ENCODE measurements at regions not wholly inside any gene's neighbourhood (a gene's known extent, or its start where the extent isn't known, plus 50 kb on each side); places are given as distances from the start of the nearest gene placed in this dataset.

- Histone ChIP-seq H2AFZ (replicated peaks) (no peak overlapping the region), H3F3A (ENCODE audit: low read depth) (no peaks in the 10 kb centered on the region), H3K4me2 (no peak overlapping the region), H3K9ac (no peak overlapping the region), H3K79me2 (ENCODE audit: low read depth) (no peaks in the 10 kb centered on the region), H3K4me3 (no peak overlapping the region), H3K9me3 (ENCODE audit: low read depth) (no peaks in the 10 kb centered on the region), H3K36me3 (no peaks in the 10 kb centered on the region), H3K27me3 (no peaks in the 10 kb centered on the region), H3K27ac (no peak overlapping the region), H3K4me1 (peaks cover 5% of the 10 kb centered on the region), H4K20me1 (ENCODE audit: low read depth) (no peaks in the 10 kb centered on the region)
- Mint-ChIP-seq H3K9me3 (peaks cover 2% of the 10 kb centered on the region), H3K27ac (no peak overlapping the region), H3K36me3 (no peaks in the 10 kb centered on the region), H3K27me3 (ENCODE audit: insufficient read depth, low read depth) (no peaks in the 10 kb centered on the region), H3K4me3 (no peak overlapping the region), H3K4me1 (peaks cover 5% of the 10 kb centered on the region)
- no peak for TF ChIP-seq EZH2 (IDR thresholded peaks at IDR 0.05)
- TF ChIP-seq EZH2phosphoT487 (IDR thresholded peaks at IDR 0.05): no peak
- TF ChIP-seq, protein P1, sequence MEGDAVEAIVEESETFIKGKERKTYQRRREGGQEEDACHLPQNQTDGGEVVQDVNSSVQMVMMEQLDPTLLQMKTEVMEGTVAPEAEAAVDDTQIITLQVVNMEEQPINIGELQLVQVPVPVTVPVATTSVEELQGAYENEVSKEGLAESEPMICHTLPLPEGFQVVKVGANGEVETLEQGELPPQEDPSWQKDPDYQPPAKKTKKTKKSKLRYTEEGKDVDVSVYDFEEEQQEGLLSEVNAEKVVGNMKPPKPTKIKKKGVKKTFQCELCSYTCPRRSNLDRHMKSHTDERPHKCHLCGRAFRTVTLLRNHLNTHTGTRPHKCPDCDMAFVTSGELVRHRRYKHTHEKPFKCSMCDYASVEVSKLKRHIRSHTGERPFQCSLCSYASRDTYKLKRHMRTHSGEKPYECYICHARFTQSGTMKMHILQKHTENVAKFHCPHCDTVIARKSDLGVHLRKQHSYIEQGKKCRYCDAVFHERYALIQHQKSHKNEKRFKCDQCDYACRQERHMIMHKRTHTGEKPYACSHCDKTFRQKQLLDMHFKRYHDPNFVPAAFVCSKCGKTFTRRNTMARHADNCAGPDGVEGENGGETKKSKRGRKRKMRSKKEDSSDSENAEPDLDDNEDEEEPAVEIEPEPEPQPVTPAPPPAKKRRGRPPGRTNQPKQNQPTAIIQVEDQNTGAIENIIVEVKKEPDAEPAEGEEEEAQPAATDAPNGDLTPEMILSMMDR (IDR thresholded peaks at IDR 0.05): no peak
- DNase-seq (ENCODE audit: low spot score): no peak
Observed at GRCh38 chr5:143742951-143743350, 69.0 kb upstream of the HMHB1 start.

DNA sequence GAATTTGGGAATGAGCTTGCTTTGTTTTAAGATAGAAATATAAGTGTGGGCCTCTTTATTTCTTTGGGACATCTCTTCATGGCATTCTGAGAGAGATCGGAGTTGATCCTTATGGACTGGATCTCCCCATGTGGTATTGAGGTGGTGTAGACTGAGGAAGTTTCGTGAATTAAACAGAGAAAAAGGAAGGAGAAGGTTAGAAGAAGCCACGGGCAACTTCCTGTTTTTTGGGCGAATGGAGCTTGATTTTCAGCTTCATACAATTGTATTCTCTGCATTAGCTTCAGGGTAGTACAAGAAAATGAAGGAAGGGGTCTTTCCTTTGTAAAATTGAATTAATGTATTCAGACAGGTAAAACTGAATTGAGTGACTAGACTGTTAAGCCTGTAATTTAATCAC, 70.5 kb upstream of the HMHB1 start:
- H3K27me3 Mint-ChIP-seq (ENCODE audit: insufficient read depth, low read depth): peaks cover 6% of the 10 kb centered on the region
- no peaks in the 10 kb centered on the region for H3K36me3 Mint-ChIP-seq

GRCh38 chr5:143740956-143741355, 71.0 kb upstream of the HMHB1 start:
- Mint-ChIP-seq H3K4me1 (peaks cover 5% of the 10 kb centered on the region), H3K9me3 (peaks cover 2% of the 10 kb centered on the region), H3K27me3 (ENCODE audit: insufficient read depth, low read depth) (peaks cover 6% of the 10 kb centered on the region), H3K4me3 (no peak overlapping the region), H3K27ac (no peak overlapping the region), H3K36me3 (no peaks in the 10 kb centered on the region)
- Histone ChIP-seq H3K9me3 (ENCODE audit: low read depth) (no peaks in the 10 kb centered on the region), H3K36me3 (no peaks in the 10 kb centered on the region), H3K27me3 (no peaks in the 10 kb centered on the region), H2AFZ (replicated peaks) (no peak overlapping the region), H3K4me3 (no peak overlapping the region), H3K79me2 (ENCODE audit: low read depth) (no peaks in the 10 kb centered on the region), H3K9ac (no peak overlapping the region), H3K4me1 (peaks cover 5% of the 10 kb centered on the region), H3K27ac (no peak overlapping the region), H4K20me1 (ENCODE audit: low read depth) (no peaks in the 10 kb centered on the region), H3K4me2 (no peak overlapping the region), H3F3A (ENCODE audit: low read depth) (no peaks in the 10 kb centered on the region)
- TF ChIP-seq EZH2phosphoT487 (IDR thresholded peaks at IDR 0.05) (no peak), EZH2 (IDR thresholded peaks at IDR 0.05) (no peak)
- TF ChIP-seq, protein P1 (IDR thresholded peaks at IDR 0.05): no peak
- DNase-seq (ENCODE audit: low spot score): no peak

More for the DNA sequence above, 70.5 kb upstream of the HMHB1 start:
- no peak overlapping the region for H3K27ac ChIP-seq
- peaks cover 5% of the 10 kb centered on the region for H3K4me1 ChIP-seq
- H3K36me3 ChIP-seq: no peaks in the 10 kb centered on the region
- H3K79me2 ChIP-seq (ENCODE audit: low read depth): no peaks in the 10 kb centered on the region
- H3K27me3 ChIP-seq: no peaks in the 10 kb centered on the region
- no peak overlapping the region for H3K4me3 ChIP-seq
- H4K20me1 ChIP-seq (ENCODE audit: low read depth): no peaks in the 10 kb centered on the region
- no peaks in the 10 kb centered on the region for H3F3A ChIP-seq (ENCODE audit: low read depth)
- TF ChIP-seq EZH2phosphoT487 (IDR thresholded peaks at IDR 0.05): no peak
- TF ChIP-seq, protein P1 (IDR thresholded peaks at IDR 0.05): no peak
- no peak for TF ChIP-seq EZH2 (IDR thresholded peaks at IDR 0.05)
- H3K4me2 ChIP-seq: no peak overlapping the region
- no peak overlapping the region for H3K4me3 Mint-ChIP-seq
- H3K9ac ChIP-seq: no peak overlapping the region
- H3K4me1 Mint-ChIP-seq: peaks cover 5% of the 10 kb centered on the region
- no peak overlapping the region for H2AFZ ChIP-seq (replicated peaks)
- H3K27ac Mint-ChIP-seq: no peak overlapping the region
- DNase-seq (ENCODE audit: low spot score): no peak
- H3K9me3 Mint-ChIP-seq: peaks cover 2% of the 10 kb centered on the region
- no peaks in the 10 kb centered on the region for H3K9me3 ChIP-seq (ENCODE audit: low read depth)
